Thymus (tissue), 11 donors: ENCODE measurements at regions not wholly inside any gene's neighbourhood (a gene's known extent, or its start where the extent isn't known, plus 50 kb on each side); places are given as distances from the start of the nearest gene placed in this dataset.
"Not testable (repeated sequence)": the region's sequence is repeated elsewhere in the genome, so short reads cannot be mapped to it uniquely, and the experiment has no call there.

Experiments
- DNase-seq, 9 donors: peaks; one replicate each; pipeline ENCODE4 v3.0.0-alpha.2; 2013; ENCODE audit warnings: low spot score in 9 of 9, low read depth in 6 of 9, missing footprints in 1 of 9
- H3K27ac ChIP-seq, 2 donors: one replicate each; pipeline ENCODE4 v1.5.1; 2013; ENCODE audit warnings: control low read depth in 1 of 2, low read depth in 1 of 2, low read length in 1 of 2, mild to moderate bottlenecking in 1 of 2, moderate library complexity in 1 of 2
- H3K27me3 ChIP-seq, 2 donors: one replicate each; pipeline ENCODE4 v1.5.1; 2013; ENCODE audit warnings: low read length in 1 of 2; ENCODE audit not compliant: control insufficient read depth in 2 of 2, insufficient read depth in 1 of 2
- H3K36me3 ChIP-seq, 2 donors: one replicate each; pipeline ENCODE4 v1.5.1; 2013; ENCODE audit warnings: low read length in 1 of 2, mild to moderate bottlenecking in 1 of 2, moderate library complexity in 1 of 2; ENCODE audit not compliant: control insufficient read depth in 2 of 2, insufficient read depth in 2 of 2
- H3K4me1 ChIP-seq, 2 donors: one replicate each; pipeline ENCODE4 v1.5.1; 2013; ENCODE audit warnings: low read length in 2 of 2; ENCODE audit not compliant: control insufficient read depth in 2 of 2, insufficient read depth in 2 of 2
- H3K4me3 ChIP-seq, 2 donors: one replicate each; pipeline ENCODE4 v1.5.1; 2013; ENCODE audit warnings: low read length in 2 of 2, control low read depth in 1 of 2, mild to moderate bottlenecking in 1 of 2
- H3K9me3 ChIP-seq, 2 donors: one replicate each; pipeline ENCODE4 v1.5.1; 2013; ENCODE audit warnings: low read length in 1 of 2, mild to moderate bottlenecking in 1 of 2; ENCODE audit not compliant: control insufficient read depth in 2 of 2, insufficient read depth in 1 of 2
- WGBS: extraction: QIAGEN DNeasy Blood & Tissue Kit; methylation state at CpG from one replicate; pipeline ENCODE4 v1.1.7; 2013; 5-methylcytosine and 5-hydroxymethylcytosine counted together
- donor health status: healthy.

- Histone ChIP-seq H3K9me3 (no peaks in the 10 kb centered on the region), H3K4me1 (no peaks in the 10 kb centered on the region), H3K27me3 (no peaks in the 10 kb centered on the region), H3K36me3 (no peaks in the 10 kb centered on the region), H3K27ac (no peak overlapping the region), H3K4me3 (no peak overlapping the region)
- WGBS: 93% methylated on average over 1 of the region's 1 CpG
- DNase-seq: no peak
These were observed 1362.1 kb upstream of the ATXN8OS start for GRCh38 chr13:68745502-68745901.

- H3K4me1 ChIP-seq: no peaks in the 10 kb centered on the region
- H3K9me3 ChIP-seq: no peaks in the 10 kb centered on the region
- H3K4me3 ChIP-seq: no peak overlapping the region
- no peak for DNase-seq
- no peaks in the 10 kb centered on the region for H3K27me3 ChIP-seq
- 55% methylated on average over 2 of the region's 2 CpGs for WGBS
- H3K36me3 ChIP-seq: no peaks in the 10 kb centered on the region
- H3K27ac ChIP-seq: no peak overlapping the region
These were observed 1370.7 kb upstream of the ATXN8OS start for GRCh38 chr13:68736961-68737360.

GRCh38 chr13:68727798-68728197 lies 1379.8 kb upstream of the ATXN8OS start:
- no peak overlapping the region for H3K27ac ChIP-seq
- H3K36me3 ChIP-seq: no peaks in the 10 kb centered on the region
- H3K27me3 ChIP-seq: no peaks in the 10 kb centered on the region
- H3K4me3 ChIP-seq: no peak overlapping the region
- 83% methylated on average over 4 of the region's 4 CpGs for WGBS
- no peaks in the 10 kb centered on the region for H3K4me1 ChIP-seq
- H3K9me3 ChIP-seq: no peaks in the 10 kb centered on the region
- DNase-seq: no peak

- H3K9me3 ChIP-seq: no peaks in the 10 kb centered on the region
- no peaks in the 10 kb centered on the region for H3K27me3 ChIP-seq
- WGBS: 97% methylated on average over 1 of the region's 1 CpG
- no peaks in the 10 kb centered on the region for H3K36me3 ChIP-seq
- DNase-seq: no peak
- no peaks in the 10 kb centered on the region for H3K4me1 ChIP-seq
- no peak overlapping the region for H3K4me3 ChIP-seq
- no peak overlapping the region for H3K27ac ChIP-seq
These were observed 1380.5 kb upstream of the ATXN8OS start for GRCh38 chr13:68727165-68727564.

GRCh38 chr13:68719815-68720214 lies 1387.8 kb upstream of the ATXN8OS start:
- WGBS: 93% methylated on average over 3 of the region's 3 CpGs
- no peaks in the 10 kb centered on the region for H3K27me3 ChIP-seq
- peaks cover 0 to 1% of the 10 kb centered on the region in 2 donors for H3K9me3 ChIP-seq
- DNase-seq: no peak
- no peaks in the 10 kb centered on the region for H3K36me3 ChIP-seq
- H3K4me1 ChIP-seq: no peaks in the 10 kb centered on the region
- no peak overlapping the region for H3K4me3 ChIP-seq
- H3K27ac ChIP-seq: no peak overlapping the region

GRCh38 chr13:68715651-68716050 lies 1392.0 kb upstream of the ATXN8OS start:
- Histone ChIP-seq H3K9me3 (peaks cover 0 to 1% of the 10 kb centered on the region in 2 donors), H3K36me3 (no peaks in the 10 kb centered on the region), H3K4me1 (no peaks in the 10 kb centered on the region), H3K4me3 (no peak overlapping the region), H3K27ac (no peak overlapping the region), H3K27me3 (no peaks in the 10 kb centered on the region)
- 80% methylated on average over 2 of the region's 2 CpGs for WGBS
- DNase-seq: no peak

GRCh38 chr13:68714292-68714691 lies 1393.3 kb upstream of the ATXN8OS start:
- H3K27ac ChIP-seq: no peak overlapping the region
- H3K4me1 ChIP-seq: no peaks in the 10 kb centered on the region
- H3K27me3 ChIP-seq: no peaks in the 10 kb centered on the region
- DNase-seq: no peak
- H3K36me3 ChIP-seq: no peaks in the 10 kb centered on the region
- H3K4me3 ChIP-seq: no peak overlapping the region
- H3K9me3 ChIP-seq: peaks cover 0 to 1% of the 10 kb centered on the region in 2 donors
- WGBS: 51% methylated on average over 2 of the region's 2 CpGs

- no peak overlapping the region for H3K4me3 ChIP-seq
- WGBS: 94% methylated on average over 1 of the region's 1 CpG
- no peaks in the 10 kb centered on the region for H3K4me1 ChIP-seq
- H3K27ac ChIP-seq: no peak overlapping the region
- H3K36me3 ChIP-seq: no peaks in the 10 kb centered on the region
- H3K9me3 ChIP-seq: peaks cover 0 to 1% of the 10 kb centered on the region in 2 donors
- no peaks in the 10 kb centered on the region for H3K27me3 ChIP-seq
- DNase-seq: no peak
These were observed 1394.2 kb upstream of the ATXN8OS start for GRCh38 chr13:68713394-68713793.

- Histone ChIP-seq H3K4me1 (no peaks in the 10 kb centered on the region), H3K9me3 (no peaks in the 10 kb centered on the region), H3K27ac (no peak overlapping the region), H3K4me3 (no peak overlapping the region), H3K27me3 (no peaks in the 10 kb centered on the region), H3K36me3 (no peaks in the 10 kb centered on the region)
- 94% methylated on average over 16 of the region's 16 CpGs for WGBS
- DNase-seq: no peak
These were observed 1399.2 kb upstream of the ATXN8OS start for GRCh38 chr13:68708336-68708908.

- H3K27me3 ChIP-seq, H3K9me3 ChIP-seq, H3K4me1 ChIP-seq, H3K27ac ChIP-seq, DNase-seq, H3K4me3 ChIP-seq, H3K36me3 ChIP-seq: not testable (repeated sequence)
These were observed 1401.6 kb upstream of the ATXN8OS start for GRCh38 chr13:68706044-68706443.
